ENCODE measurements at regions not wholly inside any gene's neighbourhood (a gene's known extent, or its start where the extent isn't known, plus 50 kb on each side); places are given as distances from the start of the nearest gene placed in this dataset.

DNA sequence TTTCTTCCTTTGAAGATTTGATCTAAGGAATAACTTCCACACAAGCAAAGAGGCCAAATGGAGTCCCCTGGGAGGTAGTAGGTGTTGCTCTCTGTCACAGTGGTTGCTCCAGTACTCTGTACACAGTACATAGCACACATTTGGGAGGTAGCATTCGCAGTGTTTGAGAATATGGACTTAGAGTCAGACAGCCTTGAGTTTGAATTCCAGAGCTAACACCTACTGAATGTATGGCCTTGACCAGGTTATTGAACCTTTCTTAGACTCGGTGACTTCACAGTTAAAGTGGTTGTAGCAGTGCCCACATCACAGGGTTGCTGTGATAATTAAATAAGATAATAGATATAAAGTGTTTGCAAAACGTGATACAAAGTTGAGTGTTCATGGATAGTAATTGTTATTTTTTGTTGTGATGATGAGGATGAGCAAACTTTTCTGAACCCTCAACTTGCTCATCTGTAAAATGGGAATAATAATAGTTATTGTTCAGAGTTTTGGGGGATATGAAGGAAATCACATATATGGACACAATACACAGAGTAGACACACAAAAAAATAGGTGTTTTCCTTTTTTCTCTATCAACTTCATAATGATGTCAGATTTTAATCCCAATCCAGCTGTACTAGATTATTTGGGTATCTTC lies 271.6 kb upstream of the CRY1 start:
- ATAC-seq (ENCODE audit: low FRiP score) (no peak), DNase-seq (no peak)
- Histone ChIP-seq H3K4me3 (ENCODE audit: low read length in 2 of 2) (no peak overlapping the region), H3K36me3 (ENCODE audit: control insufficient read depth in 1 of 2, insufficient read depth in 2 of 2, low read length in 1 of 2) (no peaks in the 10 kb centered on the region), H3K27me3 (ENCODE audit: control insufficient read depth in 1 of 2, insufficient read depth in 2 of 2, low read length in 1 of 2) (no peaks in the 10 kb centered on the region), H3K27ac (ENCODE audit: low read depth in 1 of 2, low read length in 2 of 2) (no peak overlapping the region), H3K9me3 (ENCODE audit: control insufficient read depth, low read length) (peaks cover 8% of the 10 kb centered on the region), H3K4me1 (ENCODE audit: control insufficient read depth in 1 of 2, insufficient read depth in 2 of 2, low read length in 2 of 2) (no peaks in the 10 kb centered on the region)
- whole genome bisulfite sequencing, 2 donors: 82 to 85% methylated on average over 3 of the region's 3 CpGs
- intact Hi-C loops (cut with DNase I): no loop called here

DNA sequence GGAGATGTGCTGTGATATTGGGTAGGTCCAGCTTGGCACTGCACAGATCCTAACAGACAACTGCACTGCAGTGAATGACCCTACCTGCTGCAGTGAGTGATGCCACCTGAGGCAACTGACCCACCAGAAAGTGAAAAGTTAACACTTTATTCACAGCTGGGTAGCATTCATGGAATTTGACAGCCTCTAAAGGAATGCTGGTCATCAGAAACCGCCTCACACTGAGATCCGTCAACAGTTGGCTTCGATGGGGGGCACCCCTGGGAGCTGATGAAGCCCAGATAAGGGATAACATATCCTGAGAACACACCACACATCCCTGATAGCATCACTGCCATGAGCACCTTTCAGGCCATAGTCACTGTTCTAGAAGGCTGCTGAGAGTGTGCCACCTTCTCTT lies 272.4 kb upstream of the CRY1 start:
- no peaks in the 10 kb centered on the region for H3K36me3 ChIP-seq (ENCODE audit: control insufficient read depth in 1 of 2, insufficient read depth in 2 of 2, low read length in 1 of 2)
- no peak for ATAC-seq (ENCODE audit: low FRiP score)
- intact Hi-C loops (cut with DNase I): no loop called here

DNA sequence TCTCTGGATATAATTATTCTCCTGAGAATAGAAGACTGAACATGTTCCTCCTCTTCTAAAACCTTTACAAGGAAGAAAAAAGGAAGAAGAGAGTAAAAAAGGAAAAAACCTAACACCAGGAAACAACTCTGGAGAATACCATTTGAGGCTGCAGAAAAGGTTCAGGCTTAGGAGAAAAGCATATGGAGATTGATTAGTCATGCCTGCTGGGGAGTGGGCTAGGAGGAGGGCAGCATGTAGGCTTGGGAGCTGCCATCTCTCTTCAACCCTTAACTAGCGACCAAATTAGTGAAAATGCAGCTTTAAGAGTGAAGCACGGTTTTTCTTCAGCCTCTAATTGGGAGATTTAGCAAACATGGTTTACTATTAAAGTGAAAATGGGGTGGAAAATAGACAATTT lies 273.0 kb upstream of the CRY1 start:
- Histone ChIP-seq H3K4me3 (ENCODE audit: low read length in 2 of 2) (no peak overlapping the region), H3K36me3 (ENCODE audit: control insufficient read depth in 1 of 2, insufficient read depth in 2 of 2, low read length in 1 of 2) (no peaks in the 10 kb centered on the region), H3K27ac (ENCODE audit: low read depth in 1 of 2, low read length in 2 of 2) (no peak overlapping the region), H3K4me1 (ENCODE audit: control insufficient read depth in 1 of 2, insufficient read depth in 2 of 2, low read length in 2 of 2) (no peaks in the 10 kb centered on the region), H3K27me3 (ENCODE audit: control insufficient read depth in 1 of 2, insufficient read depth in 2 of 2, low read length in 1 of 2) (no peaks in the 10 kb centered on the region), H3K9me3 (ENCODE audit: control insufficient read depth, low read length) (peaks cover 8% of the 10 kb centered on the region)
- intact Hi-C loops (cut with DNase I): no loop called here
- no peak for DNase-seq
- 79 to 89% methylated on average over 2 of the region's 2 CpGs for WGBS, 2 donors
- ATAC-seq (ENCODE audit: low FRiP score): no peak

More for the DNA sequence above, 272.4 kb upstream of the CRY1 start:
- no peak for DNase-seq
- no peaks in the 10 kb centered on the region for H3K27me3 ChIP-seq (ENCODE audit: control insufficient read depth in 1 of 2, insufficient read depth in 2 of 2, low read length in 1 of 2)
- H3K4me3 ChIP-seq (ENCODE audit: low read length in 2 of 2): no peak overlapping the region
- H3K4me1 ChIP-seq (ENCODE audit: control insufficient read depth in 1 of 2, insufficient read depth in 2 of 2, low read length in 2 of 2): no peaks in the 10 kb centered on the region
- WGBS, 2 donors: 72 to 80% methylated on average over 3 of the region's 3 CpGs
- no peak overlapping the region for H3K27ac ChIP-seq (ENCODE audit: low read depth in 1 of 2, low read length in 2 of 2)
- H3K9me3 ChIP-seq (ENCODE audit: control insufficient read depth, low read length): peaks cover 8% of the 10 kb centered on the region

DNA sequence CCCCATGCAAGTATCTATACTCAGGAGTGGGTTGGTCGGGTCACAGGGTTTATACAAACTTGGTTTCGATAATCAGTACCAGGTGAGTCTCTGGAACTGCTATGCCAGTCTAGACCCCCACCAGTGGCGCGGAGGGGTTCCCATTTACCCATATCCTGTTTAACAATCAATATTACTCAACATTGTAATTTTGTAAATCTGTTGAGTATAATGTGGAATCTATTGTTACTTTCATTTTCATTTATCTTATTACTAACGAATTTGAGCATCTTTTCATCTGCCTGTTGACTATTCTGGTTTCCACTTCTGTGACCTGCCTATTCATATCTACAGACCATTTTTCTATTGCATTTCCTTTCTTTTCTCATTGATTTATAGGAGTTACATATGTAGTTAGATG lies 275.2 kb upstream of the CRY1 start:
- no peaks in the 10 kb centered on the region for H3K36me3 ChIP-seq (ENCODE audit: control insufficient read depth in 1 of 2, insufficient read depth in 2 of 2, low read length in 1 of 2)
- ATAC-seq (ENCODE audit: low FRiP score): no peak
- intact Hi-C loops (cut with DNase I): no loop called here

DNA sequence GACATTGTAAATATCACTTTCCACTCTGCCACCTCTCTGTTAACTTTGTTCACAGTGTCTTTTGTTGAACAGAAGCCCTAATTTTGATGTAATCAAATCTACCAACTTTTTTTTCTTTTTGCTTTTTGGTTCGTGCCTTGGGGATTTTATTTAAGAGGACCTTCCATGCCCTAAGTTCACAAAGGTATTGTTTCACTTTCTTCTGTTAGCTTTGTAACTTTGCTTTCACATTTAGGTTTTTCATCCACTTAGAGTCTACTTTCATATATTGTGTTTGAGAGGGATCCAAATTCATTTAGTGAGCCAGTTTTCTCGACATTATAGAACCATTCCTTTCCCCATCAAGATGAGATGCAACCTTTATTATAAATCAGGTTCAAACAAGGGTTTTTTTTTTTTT lies 275.7 kb upstream of the CRY1 start:
- WGBS, 2 donors: 56 to 67% methylated on average over 2 of the region's 2 CpGs
- no peak for ATAC-seq (ENCODE audit: low FRiP score)

More for the DNA sequence above, 275.2 kb upstream of the CRY1 start:
- no peak for DNase-seq
- Histone ChIP-seq H3K4me3 (ENCODE audit: low read length in 2 of 2) (no peak overlapping the region), H3K27me3 (ENCODE audit: control insufficient read depth in 1 of 2, insufficient read depth in 2 of 2, low read length in 1 of 2) (no peaks in the 10 kb centered on the region), H3K4me1 (ENCODE audit: control insufficient read depth in 1 of 2, insufficient read depth in 2 of 2, low read length in 2 of 2) (no peaks in the 10 kb centered on the region), H3K27ac (ENCODE audit: low read depth in 1 of 2, low read length in 2 of 2) (no peak overlapping the region), H3K9me3 (ENCODE audit: control insufficient read depth, low read length) (peaks cover 1% of the 10 kb centered on the region)
- 87 to 90% methylated on average over 5 of the region's 5 CpGs for WGBS, 2 donors

DNA sequence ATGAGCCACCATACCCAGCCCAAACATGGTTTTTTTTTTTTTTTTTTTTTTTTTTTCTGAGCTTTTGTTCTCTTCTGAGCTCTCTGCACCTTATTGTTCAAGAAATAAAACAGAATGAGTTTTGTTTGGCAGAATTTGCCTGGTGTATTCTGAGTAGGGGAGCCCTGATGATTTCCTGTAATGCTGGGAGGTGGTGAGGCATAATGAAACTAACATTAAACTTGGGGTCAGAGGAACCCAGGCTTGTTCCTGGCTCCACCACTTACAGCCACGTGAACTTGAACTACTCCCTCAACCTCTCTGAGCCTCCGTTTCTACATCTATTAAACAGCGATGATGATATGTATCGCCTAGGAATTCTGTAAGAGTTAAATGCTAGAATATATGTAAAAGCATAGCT lies 276.3 kb upstream of the CRY1 start:
- intact Hi-C loops (cut with DNase I): no loop called here

More for the DNA sequence above, 275.7 kb upstream of the CRY1 start:
- no peaks in the 10 kb centered on the region for H3K27me3 ChIP-seq (ENCODE audit: control insufficient read depth in 1 of 2, insufficient read depth in 2 of 2, low read length in 1 of 2)
- H3K9me3 ChIP-seq (ENCODE audit: control insufficient read depth, low read length): peaks cover 1% of the 10 kb centered on the region
- no peaks in the 10 kb centered on the region for H3K4me1 ChIP-seq (ENCODE audit: control insufficient read depth in 1 of 2, insufficient read depth in 2 of 2, low read length in 2 of 2)
- H3K27ac ChIP-seq (ENCODE audit: low read depth in 1 of 2, low read length in 2 of 2): no peak overlapping the region
- DNase-seq: no peak
- no peak overlapping the region for H3K4me3 ChIP-seq (ENCODE audit: low read length in 2 of 2)
- H3K36me3 ChIP-seq (ENCODE audit: control insufficient read depth in 1 of 2, insufficient read depth in 2 of 2, low read length in 1 of 2): no peaks in the 10 kb centered on the region
- intact Hi-C loops (cut with DNase I): no loop called here

DNA sequence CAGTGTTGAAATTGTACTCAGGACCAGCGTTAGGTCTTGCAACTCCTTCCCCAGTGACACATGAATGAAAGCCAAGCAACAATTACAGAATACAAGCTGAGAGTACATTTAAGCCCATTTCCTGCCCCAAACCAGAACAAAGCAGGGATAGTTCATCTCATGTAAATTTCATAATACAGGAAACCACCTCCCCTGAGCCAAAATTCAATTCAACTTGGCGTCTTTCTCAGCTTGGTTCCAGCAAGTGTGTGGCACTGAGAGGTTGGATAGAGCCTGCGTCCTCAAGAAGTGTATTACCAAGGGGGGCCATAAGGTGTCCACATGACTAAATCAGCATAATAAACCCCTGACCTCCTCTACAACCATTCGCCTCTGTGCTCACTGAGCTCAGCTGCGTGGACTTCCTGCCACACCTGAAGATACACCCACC lies 278.9 kb upstream of the CRY1 start:
- H3K4me1 ChIP-seq (ENCODE audit: control insufficient read depth in 1 of 2, insufficient read depth in 2 of 2, low read length in 2 of 2): no peaks in the 10 kb centered on the region
- H3K27me3 ChIP-seq (ENCODE audit: control insufficient read depth in 1 of 2, insufficient read depth in 2 of 2, low read length in 1 of 2): no peaks in the 10 kb centered on the region
- H3K27ac ChIP-seq (ENCODE audit: low read depth in 1 of 2, low read length in 2 of 2): no peak overlapping the region
- DNase-seq (no peak), ATAC-seq (ENCODE audit: low FRiP score) (no peak)
- no peak overlapping the region for H3K4me3 ChIP-seq (ENCODE audit: low read length in 2 of 2)
- no peaks in the 10 kb centered on the region for H3K9me3 ChIP-seq (ENCODE audit: control insufficient read depth, low read length)
- intact Hi-C loops (cut with DNase I): no loop called here
- no peaks in the 10 kb centered on the region for H3K36me3 ChIP-seq (ENCODE audit: control insufficient read depth in 1 of 2, insufficient read depth in 2 of 2, low read length in 1 of 2)
- WGBS, 2 donors: 82 to 86% methylated on average over 5 of the region's 5 CpGs

More for the DNA sequence above, 276.3 kb upstream of the CRY1 start:
- no peak for ATAC-seq (ENCODE audit: low FRiP score)
- no peaks in the 10 kb centered on the region for H3K27me3 ChIP-seq (ENCODE audit: control insufficient read depth in 1 of 2, insufficient read depth in 2 of 2, low read length in 1 of 2)
- DNase-seq: no peak
- H3K9me3 ChIP-seq (ENCODE audit: control insufficient read depth, low read length): peaks cover 1% of the 10 kb centered on the region
- no peak overlapping the region for H3K4me3 ChIP-seq (ENCODE audit: low read length in 2 of 2)
- no peaks in the 10 kb centered on the region for H3K4me1 ChIP-seq (ENCODE audit: control insufficient read depth in 1 of 2, insufficient read depth in 2 of 2, low read length in 2 of 2)
- WGBS, 2 donors: 87 to 93% methylated on average over 4 of the region's 4 CpGs
- H3K36me3 ChIP-seq (ENCODE audit: control insufficient read depth in 1 of 2, insufficient read depth in 2 of 2, low read length in 1 of 2): no peaks in the 10 kb centered on the region
- no peak overlapping the region for H3K27ac ChIP-seq (ENCODE audit: low read depth in 1 of 2, low read length in 2 of 2)

DNA sequence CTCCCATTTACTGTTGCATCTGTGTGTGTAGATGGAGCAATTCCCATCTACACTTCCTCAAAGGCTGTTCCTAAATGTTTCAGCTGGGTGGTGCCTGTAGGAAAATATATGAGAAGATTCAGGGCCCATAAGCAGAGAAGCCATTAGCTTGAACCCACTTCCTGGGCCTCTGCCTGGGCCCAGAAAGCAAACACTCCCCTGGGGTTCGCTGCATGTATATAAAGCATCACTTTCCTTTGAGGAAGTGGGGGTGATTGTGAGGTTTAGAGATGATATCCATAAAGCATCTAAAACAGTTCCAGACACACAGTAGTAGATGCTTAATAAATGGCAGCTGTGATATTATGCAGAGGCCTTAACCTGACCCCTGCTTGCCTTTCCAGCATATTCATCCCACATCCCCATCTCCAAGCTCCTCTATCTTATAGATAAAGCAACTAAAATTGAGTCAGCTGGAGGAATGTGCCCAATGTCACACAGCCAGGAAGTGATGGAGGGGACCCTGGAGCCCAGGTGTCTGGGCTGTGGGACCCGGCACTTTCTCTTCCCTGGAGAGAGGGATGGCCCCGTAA lies 280.0 kb upstream of the CRY1 start:
- ATAC-seq (ENCODE audit: low FRiP score) (no peak), DNase-seq (no peak)

DNA sequence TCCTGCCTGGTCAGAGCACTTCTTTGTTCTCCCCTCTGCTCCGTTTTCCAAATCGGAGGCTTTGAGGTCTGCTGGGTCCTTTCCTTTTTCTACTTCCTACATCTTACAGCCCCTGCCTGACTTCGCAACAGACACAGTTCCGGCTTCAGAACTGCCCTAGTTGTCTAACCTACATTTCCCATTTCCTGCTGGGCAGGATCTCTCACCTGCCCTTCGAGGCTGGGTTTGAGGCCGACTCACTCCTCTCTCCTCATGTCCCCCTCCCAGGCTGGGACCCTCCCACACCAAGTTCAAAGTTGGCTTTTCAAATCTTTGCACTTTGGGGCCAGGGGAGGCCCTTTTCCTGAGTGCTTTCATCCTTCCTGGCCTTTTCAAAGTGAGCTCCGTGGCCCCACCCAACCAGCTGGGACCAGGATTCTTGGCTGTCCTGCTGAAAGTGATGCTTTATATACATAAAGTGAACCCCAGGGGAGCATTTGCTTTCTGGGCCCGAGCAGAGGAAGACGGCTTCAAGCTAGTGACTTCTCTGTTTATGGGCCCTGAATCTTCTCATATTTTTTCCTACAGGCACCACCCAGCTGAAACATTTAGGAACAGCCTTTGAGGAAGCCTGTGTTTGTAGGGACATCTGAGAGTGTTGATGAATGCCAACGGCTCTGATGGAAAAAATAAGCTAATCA lies 281.0 kb upstream of the CRY1 start:
- Histone ChIP-seq H3K36me3 (ENCODE audit: control insufficient read depth in 1 of 2, insufficient read depth in 2 of 2, low read length in 1 of 2) (no peaks in the 10 kb centered on the region), H3K4me1 (ENCODE audit: control insufficient read depth in 1 of 2, insufficient read depth in 2 of 2, low read length in 2 of 2) (no peaks in the 10 kb centered on the region), H3K9me3 (ENCODE audit: control insufficient read depth, low read length) (no peaks in the 10 kb centered on the region), H3K27me3 (ENCODE audit: control insufficient read depth in 1 of 2, insufficient read depth in 2 of 2, low read length in 1 of 2) (no peaks in the 10 kb centered on the region), H3K4me3 (ENCODE audit: low read length in 2 of 2) (no peak overlapping the region), H3K27ac (ENCODE audit: low read depth in 1 of 2, low read length in 2 of 2) (no peak overlapping the region)
- no peak for ATAC-seq (ENCODE audit: low FRiP score)
- intact Hi-C loops (cut with DNase I): no loop called here
- WGBS, 2 donors: 60 to 61% methylated on average over 10 of the region's 10 CpGs
- no peak for DNase-seq

More for the DNA sequence above, 280.0 kb upstream of the CRY1 start:
- Histone ChIP-seq H3K36me3 (ENCODE audit: control insufficient read depth in 1 of 2, insufficient read depth in 2 of 2, low read length in 1 of 2) (no peaks in the 10 kb centered on the region), H3K27ac (ENCODE audit: low read depth in 1 of 2, low read length in 2 of 2) (no peak overlapping the region), H3K4me3 (ENCODE audit: low read length in 2 of 2) (no peak overlapping the region), H3K9me3 (ENCODE audit: control insufficient read depth, low read length) (no peaks in the 10 kb centered on the region), H3K27me3 (ENCODE audit: control insufficient read depth in 1 of 2, insufficient read depth in 2 of 2, low read length in 1 of 2) (no peaks in the 10 kb centered on the region), H3K4me1 (ENCODE audit: control insufficient read depth in 1 of 2, insufficient read depth in 2 of 2, low read length in 2 of 2) (no peaks in the 10 kb centered on the region)
- 93 to 98% methylated on average over 3 of the region's 3 CpGs for WGBS, 2 donors
- intact Hi-C loops (cut with DNase I): no loop called here
